Nephron (organoid): ENCODE measurements at regions not wholly inside any gene's neighbourhood (a gene's known extent, or its start where the extent isn't known, plus 50 kb on each side); places are given as distances from the start of the nearest gene placed in this dataset.
A peak's percentile ranks its signal among the peaks of the same experiment; 100 is the strongest.

Source experiments
- H3K27ac Mint-ChIP-seq, 3 experiments: 2 replicates each; pipeline ENCODE4 v1.8.0; 2020; ENCODE audit warnings: mixed read lengths in 3 of 3, mild to moderate bottlenecking in 2 of 3, moderate library complexity in 1 of 3
- H3K27me3 Mint-ChIP-seq: 2 replicates; pipeline ENCODE4 v1.8.0; 2021; ENCODE audit warnings: low read depth, mild to moderate bottlenecking, moderate library complexity, mixed read lengths
- H3K36me3 Mint-ChIP-seq: 2 replicates; pipeline ENCODE4 v1.8.0; 2020; ENCODE audit warnings: low read depth, mixed read lengths
- H3K4me1 Mint-ChIP-seq: 2 replicates; pipeline ENCODE4 v1.8.0; 2020; ENCODE audit warnings: mixed read lengths
- H3K4me3 Mint-ChIP-seq, 3 experiments: 2 replicates each; pipeline ENCODE4 v1.8.0; 2020; ENCODE audit warnings: mild to moderate bottlenecking in 3 of 3, mixed read lengths in 3 of 3, moderate library complexity in 2 of 3
- H3K9me3 Mint-ChIP-seq: 2 replicates; pipeline ENCODE4 v1.8.0; 2020; ENCODE audit warnings: mixed read lengths
- TF ChIP-seq, protein P1 (sequence below), 3 experiments: fragments of 200-600 bp; sonication (generic); IDR thresholded peaks; one replicate each; pipeline ENCODE4 v1.5.0; 2021; ENCODE audit warnings: antibody characterized with exemption in 3 of 3; ENCODE audit not compliant: unreplicated experiment in 3 of 3

DNA sequence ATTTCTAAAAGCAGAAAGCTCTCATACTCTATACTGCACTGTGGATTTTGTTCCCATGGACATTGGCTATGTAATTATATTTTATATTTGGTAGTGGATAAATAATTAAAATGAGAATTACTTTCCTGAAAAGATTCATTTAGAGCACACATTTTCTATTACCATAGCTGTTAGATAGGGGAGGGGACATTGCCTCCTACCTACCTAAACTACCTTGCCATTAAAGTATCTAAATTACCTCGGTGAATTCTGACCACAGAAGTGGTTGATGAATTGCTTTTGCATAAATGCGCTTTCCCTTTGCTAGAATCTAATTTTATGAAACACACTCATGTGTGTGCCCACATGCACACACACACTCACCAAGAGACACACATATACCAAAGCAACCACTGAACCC is 329.1 kb downstream of the MTX2 start:
- TF ChIP-seq, protein P1, sequence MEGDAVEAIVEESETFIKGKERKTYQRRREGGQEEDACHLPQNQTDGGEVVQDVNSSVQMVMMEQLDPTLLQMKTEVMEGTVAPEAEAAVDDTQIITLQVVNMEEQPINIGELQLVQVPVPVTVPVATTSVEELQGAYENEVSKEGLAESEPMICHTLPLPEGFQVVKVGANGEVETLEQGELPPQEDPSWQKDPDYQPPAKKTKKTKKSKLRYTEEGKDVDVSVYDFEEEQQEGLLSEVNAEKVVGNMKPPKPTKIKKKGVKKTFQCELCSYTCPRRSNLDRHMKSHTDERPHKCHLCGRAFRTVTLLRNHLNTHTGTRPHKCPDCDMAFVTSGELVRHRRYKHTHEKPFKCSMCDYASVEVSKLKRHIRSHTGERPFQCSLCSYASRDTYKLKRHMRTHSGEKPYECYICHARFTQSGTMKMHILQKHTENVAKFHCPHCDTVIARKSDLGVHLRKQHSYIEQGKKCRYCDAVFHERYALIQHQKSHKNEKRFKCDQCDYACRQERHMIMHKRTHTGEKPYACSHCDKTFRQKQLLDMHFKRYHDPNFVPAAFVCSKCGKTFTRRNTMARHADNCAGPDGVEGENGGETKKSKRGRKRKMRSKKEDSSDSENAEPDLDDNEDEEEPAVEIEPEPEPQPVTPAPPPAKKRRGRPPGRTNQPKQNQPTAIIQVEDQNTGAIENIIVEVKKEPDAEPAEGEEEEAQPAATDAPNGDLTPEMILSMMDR (IDR thresholded peaks at IDR 0.05; ENCODE audit: unreplicated experiment in 3 of 3): no peak
- Mint-ChIP-seq H3K27me3 (peaks cover 6% of the 10 kb centered on the region), H3K27ac (no peak overlapping the region), H3K4me1 (peaks cover 17% of the 10 kb centered on the region), H3K9me3 (peaks cover 5% of the 10 kb centered on the region), H3K36me3 (no peaks in the 10 kb centered on the region), H3K4me3 (no peak overlapping the region)

DNA sequence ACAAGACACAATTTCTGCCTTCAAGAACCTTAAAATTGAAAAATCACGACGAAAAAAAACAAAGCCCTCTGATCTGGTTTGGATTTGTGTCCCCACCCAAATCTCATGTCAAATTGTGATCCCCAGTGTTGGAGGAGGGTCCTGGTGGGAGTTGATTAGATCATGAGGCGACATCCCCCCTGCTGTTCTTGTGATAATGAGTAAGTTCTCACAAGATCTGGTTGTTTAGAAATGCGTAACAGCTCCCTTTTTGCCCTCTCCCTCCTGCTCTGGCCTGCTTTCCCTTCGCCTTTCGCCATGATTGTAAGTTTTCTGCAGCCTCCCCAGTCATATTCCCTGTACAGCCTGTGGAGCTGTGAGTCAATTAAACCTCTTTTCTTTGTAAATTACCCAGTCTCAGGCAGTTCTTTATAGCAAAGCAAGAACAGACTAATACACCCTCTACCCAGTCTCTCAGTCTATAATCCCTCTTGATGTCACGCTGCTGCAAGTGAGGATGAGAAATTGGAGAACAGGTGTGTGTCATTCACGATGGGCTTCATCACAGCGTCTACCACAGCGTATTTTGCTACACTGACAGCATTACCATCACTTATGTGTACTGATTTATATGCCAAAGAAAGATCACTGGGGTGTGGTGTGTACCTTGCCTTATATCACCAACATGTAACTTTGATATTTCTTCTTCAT is 330.7 kb downstream of the MTX2 start:
- Mint-ChIP-seq H3K36me3 (no peaks in the 10 kb centered on the region), H3K4me3 (no peak overlapping the region), H3K27ac (peak overlapping the region in 1 of 3 experiments; percentile 58), H3K4me1 (peaks cover 14% of the 10 kb centered on the region), H3K9me3 (no peaks in the 10 kb centered on the region), H3K27me3 (peaks cover 6% of the 10 kb centered on the region)
- TF ChIP-seq, protein P1 (IDR thresholded peaks at IDR 0.05; ENCODE audit: unreplicated experiment in 3 of 3): no peak

DNA sequence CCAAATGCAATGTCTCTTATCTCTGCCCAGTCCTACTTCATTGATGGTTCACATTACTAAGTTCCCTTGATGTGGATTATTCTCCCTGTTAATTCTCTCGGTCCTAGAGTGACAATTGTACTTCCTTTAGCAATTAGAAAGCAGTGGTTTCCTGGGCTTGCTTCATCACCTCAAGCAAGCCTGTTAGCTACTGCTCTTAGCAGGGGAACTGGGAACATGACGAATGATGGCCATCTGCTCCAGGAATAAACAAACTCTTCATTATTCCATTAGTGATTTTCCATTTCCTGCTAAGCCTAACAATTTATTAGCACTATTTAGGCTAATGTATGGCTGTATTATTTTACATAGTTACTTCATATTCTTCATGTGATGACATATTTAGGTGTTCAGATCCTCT is 331.8 kb downstream of the MTX2 start:
- Mint-ChIP-seq H3K4me1 (peaks cover 7% of the 10 kb centered on the region), H3K27ac (no peak overlapping the region), H3K36me3 (no peaks in the 10 kb centered on the region), H3K9me3 (no peaks in the 10 kb centered on the region), H3K4me3 (no peak overlapping the region), H3K27me3 (peaks cover 6% of the 10 kb centered on the region)
- TF ChIP-seq, protein P1 (IDR thresholded peaks at IDR 0.05; ENCODE audit: unreplicated experiment in 3 of 3): no peak

DNA sequence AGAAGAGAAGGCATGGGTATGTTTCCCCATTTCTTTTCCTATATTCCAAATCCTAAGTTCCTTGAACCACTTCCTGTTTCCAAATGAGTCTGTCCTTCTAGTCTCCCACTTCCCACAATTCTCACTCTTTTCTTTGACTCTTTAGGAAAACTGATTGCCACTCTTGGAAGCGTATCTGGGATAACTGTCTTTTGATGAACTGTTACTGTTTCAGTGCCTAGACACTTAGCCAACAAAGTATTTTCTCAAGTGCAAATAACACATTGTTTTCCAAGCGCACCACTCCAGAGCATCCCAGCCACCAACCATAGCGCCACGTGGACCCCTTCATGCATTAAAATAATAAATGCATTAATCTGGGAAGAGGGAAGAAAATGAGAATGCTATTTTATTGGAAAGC is 342.8 kb downstream of the MTX2 start:
- H3K9me3 Mint-ChIP-seq: no peaks in the 10 kb centered on the region
- H3K4me1 Mint-ChIP-seq: peaks cover 20% of the 10 kb centered on the region
- H3K4me3 Mint-ChIP-seq: no peak overlapping the region
- no peak overlapping the region for H3K27ac Mint-ChIP-seq
- H3K36me3 Mint-ChIP-seq: no peaks in the 10 kb centered on the region
- no peaks in the 10 kb centered on the region for H3K27me3 Mint-ChIP-seq
- TF ChIP-seq, protein P1 (IDR thresholded peaks at IDR 0.05; ENCODE audit: unreplicated experiment in 3 of 3): no peak

DNA sequence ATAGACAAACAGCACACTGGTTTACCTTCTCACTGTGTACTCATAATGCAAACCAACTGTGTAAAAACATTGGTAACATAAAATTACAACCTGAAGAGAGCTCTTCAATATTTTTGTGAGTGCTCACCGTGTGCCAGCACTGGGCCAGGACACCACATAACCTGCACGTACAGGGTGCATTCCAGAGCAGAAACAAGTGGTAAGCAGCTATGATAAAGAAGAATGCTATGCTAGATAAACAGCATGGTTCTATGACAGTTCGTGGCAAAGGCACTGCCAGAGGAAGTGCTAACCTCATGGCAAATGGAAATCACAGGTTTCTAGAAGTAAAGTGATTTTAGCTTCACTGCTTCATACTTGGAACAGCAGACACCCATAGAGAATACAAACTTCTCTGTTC is 343.5 kb downstream of the MTX2 start:
- Mint-ChIP-seq H3K4me1 (peaks cover 20% of the 10 kb centered on the region), H3K4me3 (no peak overlapping the region), H3K27me3 (no peaks in the 10 kb centered on the region), H3K36me3 (no peaks in the 10 kb centered on the region), H3K27ac (no peak overlapping the region), H3K9me3 (no peaks in the 10 kb centered on the region)
- TF ChIP-seq, protein P1 (IDR thresholded peaks at IDR 0.05; ENCODE audit: unreplicated experiment in 3 of 3): no peak

DNA sequence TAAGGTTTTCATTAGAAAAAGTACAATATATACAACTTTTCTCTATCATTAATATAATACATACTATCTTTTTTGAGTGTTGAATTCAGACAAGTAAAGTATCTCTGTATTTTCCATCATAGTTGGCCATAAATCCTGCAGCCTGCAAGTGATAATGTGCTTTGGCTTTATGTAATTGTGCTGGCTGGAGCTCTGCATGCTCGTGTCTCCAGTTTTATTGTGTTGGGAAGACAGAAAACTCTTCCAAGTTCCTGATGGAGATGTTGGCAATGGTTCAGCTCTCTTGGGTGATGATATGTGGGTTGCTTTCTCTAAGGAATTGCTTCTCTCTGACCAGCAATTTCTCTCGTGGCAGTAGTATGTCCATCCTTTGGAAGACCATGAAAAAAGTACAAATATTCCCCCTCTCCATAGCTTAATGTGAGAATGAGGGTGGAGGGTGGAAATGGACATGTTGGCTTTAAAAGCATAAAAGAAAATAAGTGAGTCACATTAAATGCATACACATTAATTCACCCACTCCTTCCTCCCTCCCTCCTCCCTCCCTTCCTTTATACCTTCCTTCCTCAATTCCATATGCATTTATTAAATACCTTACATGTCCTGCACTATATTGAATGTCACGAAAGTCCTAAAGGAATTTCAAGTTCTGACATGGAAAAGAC is 344.2 kb downstream of the MTX2 start:
- Mint-ChIP-seq H3K27ac (peak overlapping the region; percentile 50 to 76 (median 52)), H3K36me3 (no peaks in the 10 kb centered on the region), H3K4me3 (no peak overlapping the region), H3K4me1 (peaks cover 20% of the 10 kb centered on the region), H3K9me3 (no peaks in the 10 kb centered on the region), H3K27me3 (no peaks in the 10 kb centered on the region)
- TF ChIP-seq, protein P1 (IDR thresholded peaks at IDR 0.05; ENCODE audit: unreplicated experiment in 3 of 3): no peak
